ENCODE measurements at regions not wholly inside any gene's neighbourhood (a gene's known extent, or its start where the extent isn't known, plus 50 kb on each side); places are given as distances from the start of the nearest gene placed in this dataset.

DNA sequence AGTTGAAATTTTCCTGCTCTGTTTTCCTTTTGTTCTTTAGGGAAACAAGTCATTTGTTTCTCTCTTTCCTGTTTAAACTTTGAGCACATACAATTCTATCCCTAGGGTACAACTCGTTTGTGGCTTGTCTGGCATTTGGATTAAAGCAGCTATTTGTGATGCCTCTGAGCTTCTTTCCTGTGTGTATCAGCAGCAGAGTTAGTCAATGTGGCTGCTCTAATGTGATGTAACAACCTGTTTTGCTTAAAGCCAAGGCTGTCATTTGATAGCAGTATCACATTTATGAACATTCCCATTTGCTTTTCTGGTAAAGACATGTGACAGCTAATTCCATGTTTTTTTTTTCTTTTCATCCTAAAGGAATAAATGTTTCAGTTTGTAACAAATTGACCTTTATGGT, 314.3 kb upstream of the CHD1 start:
- Histone ChIP-seq H3K36me3 (no peaks in the 10 kb centered on the region), H3K27ac (no peak overlapping the region), H3K9me3 (no peaks in the 10 kb centered on the region), H3K27me3 (no peaks in the 10 kb centered on the region), H3K4me3 (no peak overlapping the region), H3K4me1 (no peaks in the 10 kb centered on the region)
- no peak for TF ChIP-seq CTCF (IDR thresholded peaks at IDR 0.05)
- no peak for DNase-seq (ENCODE audit: low spot score in 2 of 2)
- intact Hi-C loops (cut with DNase I), result no loop called here

GRCh38 chr5:99239826-99240360, 311.1 kb upstream of the CHD1 start:
- H3K27ac ChIP-seq, result no peak overlapping the region
- no peak overlapping the region for H3K4me3 ChIP-seq
- H3K9me3 ChIP-seq, result no peaks in the 10 kb centered on the region
- no peak for TF ChIP-seq CTCF (IDR thresholded peaks at IDR 0.05)
- no peaks in the 10 kb centered on the region for H3K36me3 ChIP-seq
- no peaks in the 10 kb centered on the region for H3K4me1 ChIP-seq
- DNase-seq (ENCODE audit: low spot score in 2 of 2), result no peak
- intact Hi-C loops (cut with DNase I), result no loop called here
- no peaks in the 10 kb centered on the region for H3K27me3 ChIP-seq

- no peaks in the 10 kb centered on the region for H3K4me1 ChIP-seq
- H3K27ac ChIP-seq, result no peak overlapping the region
- no peaks in the 10 kb centered on the region for H3K36me3 ChIP-seq
- H3K27me3 ChIP-seq, result no peaks in the 10 kb centered on the region
- no peak for DNase-seq (ENCODE audit: low spot score in 2 of 2)
- no peaks in the 10 kb centered on the region for H3K9me3 ChIP-seq
- TF ChIP-seq CTCF (IDR thresholded peaks at IDR 0.05), result no peak
- intact Hi-C loops (cut with DNase I), result no loop called here
- H3K4me3 ChIP-seq, result no peak overlapping the region
Observed at GRCh38 chr5:99191206-99191745, 262.5 kb upstream of the CHD1 start.

DNA sequence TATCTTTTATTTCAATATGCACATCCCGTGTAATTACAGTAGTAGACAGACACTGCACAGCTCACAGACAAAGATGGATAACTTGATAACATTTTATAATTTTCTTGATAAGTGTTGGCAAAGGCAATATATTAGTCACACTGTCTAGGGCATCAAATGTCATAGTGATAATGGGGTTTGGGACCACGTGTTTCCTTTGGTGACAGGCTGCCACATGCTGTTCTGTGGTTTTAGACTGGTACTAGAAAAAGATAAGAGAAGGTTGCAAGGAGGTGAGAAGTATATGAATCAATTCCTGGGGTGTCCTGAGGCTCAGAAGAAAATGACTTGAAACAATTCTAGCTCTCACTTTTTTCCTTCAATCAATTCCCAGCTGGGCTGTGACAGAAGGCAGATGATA, 258.8 kb upstream of the CHD1 start:
- intact Hi-C loops (cut with DNase I), result no loop called here
- Histone ChIP-seq H3K27me3 (no peaks in the 10 kb centered on the region), H3K36me3 (no peaks in the 10 kb centered on the region), H3K27ac (no peak overlapping the region), H3K4me3 (no peak overlapping the region), H3K4me1 (no peaks in the 10 kb centered on the region), H3K9me3 (no peaks in the 10 kb centered on the region)
- no peak for TF ChIP-seq CTCF (IDR thresholded peaks at IDR 0.05)
- DNase-seq (ENCODE audit: low spot score in 2 of 2), result no peak

DNA sequence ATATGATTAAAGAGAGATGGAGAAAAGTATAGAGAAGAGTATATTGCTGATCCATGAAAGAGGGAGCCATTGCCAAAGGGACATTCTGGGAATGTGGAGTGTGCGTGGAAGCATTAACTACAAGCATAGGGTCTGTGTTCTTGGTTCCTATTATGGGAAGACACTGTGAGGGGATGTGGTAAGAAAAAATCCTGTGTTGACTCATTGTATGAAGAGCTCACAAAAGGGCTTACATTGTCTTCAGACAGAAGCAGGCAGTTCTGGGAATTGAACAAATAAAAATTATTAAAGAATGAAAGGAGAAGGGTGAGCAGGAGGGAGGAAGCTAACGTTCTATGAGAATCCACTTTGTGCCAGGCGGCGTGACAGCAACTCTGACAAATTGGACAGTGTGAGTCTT, 250.4 kb upstream of the CHD1 start:
- H3K9me3 ChIP-seq, result no peaks in the 10 kb centered on the region

More for the DNA sequence above, 250.4 kb upstream of the CHD1 start:
- Histone ChIP-seq H3K36me3 (no peaks in the 10 kb centered on the region), H3K27me3 (no peaks in the 10 kb centered on the region), H3K4me3 (no peak overlapping the region), H3K27ac (no peak overlapping the region), H3K4me1 (no peaks in the 10 kb centered on the region)
- no peak for DNase-seq (ENCODE audit: low spot score in 2 of 2)
- no peak for TF ChIP-seq CTCF (IDR thresholded peaks at IDR 0.05)
- intact Hi-C loops (cut with DNase I), result no loop called here

All from ascending aorta (tissue), 2 donors.